Prostate gland (tissue), 2 donors: ENCODE measurements at regions not wholly inside any gene's neighbourhood (a gene's known extent, or its start where the extent isn't known, plus 50 kb on each side); places are given as distances from the start of the nearest gene placed in this dataset.

Experiments
- POLR2A ChIP-seq: fragments of 450-650 bp; IDR thresholded peaks from one replicate; pipeline ENCODE4 v1.6.1; 2016; ENCODE audit warnings: antibody characterized with exemption, mild to moderate bottlenecking
- POLR2AphosphoS5 ChIP-seq: sonication (generic); formaldehyde crosslinking; IDR thresholded peaks from one replicate; pipeline ENCODE4 v1.6.1; 2017; ENCODE audit warnings: antibody characterized with exemption
- TF ChIP-seq, protein P1 (sequence below), 4 experiments: fragments of 200-600 bp in 2 of 4; fragments of 450-650 bp in 2 of 4; sonication (generic) in 2 of 4; IDR thresholded peaks; 1 replicate in 3 of 4; 2 replicates in 1 of 4; pipeline ENCODE4 v1.5.1; 2016 to 2019; ENCODE audit warnings: antibody characterized with exemption in 4 of 4, mild to moderate bottlenecking in 2 of 4, moderate library complexity in 2 of 4

DNA sequence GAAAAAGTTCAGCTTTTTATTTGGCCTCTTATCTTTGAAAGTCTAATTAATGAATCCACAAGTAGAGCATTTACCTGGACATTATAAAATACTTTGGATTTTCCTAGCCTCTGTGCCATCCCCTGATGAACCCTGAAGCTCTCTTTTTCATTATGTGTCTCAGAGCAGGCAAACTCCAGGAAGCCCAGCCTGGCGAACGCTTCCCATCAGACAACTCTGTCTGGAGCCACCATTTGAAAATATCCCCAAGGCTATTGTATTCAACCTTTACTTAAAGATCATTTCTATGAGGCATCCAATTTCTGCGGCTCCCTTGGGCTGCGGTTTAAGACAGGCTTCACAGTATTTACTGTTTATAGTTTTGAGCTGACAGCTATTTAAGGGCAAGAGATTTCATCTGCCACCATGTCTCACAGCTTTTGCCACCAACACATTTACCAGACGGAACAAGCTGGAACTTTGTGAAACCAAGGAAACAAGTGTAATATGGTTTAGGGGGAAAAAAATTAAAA, 257.2 kb upstream of the GLI3 start:
- TF ChIP-seq POLR2A (no peak), POLR2AphosphoS5 (no peak)
- TF ChIP-seq, protein P1, sequence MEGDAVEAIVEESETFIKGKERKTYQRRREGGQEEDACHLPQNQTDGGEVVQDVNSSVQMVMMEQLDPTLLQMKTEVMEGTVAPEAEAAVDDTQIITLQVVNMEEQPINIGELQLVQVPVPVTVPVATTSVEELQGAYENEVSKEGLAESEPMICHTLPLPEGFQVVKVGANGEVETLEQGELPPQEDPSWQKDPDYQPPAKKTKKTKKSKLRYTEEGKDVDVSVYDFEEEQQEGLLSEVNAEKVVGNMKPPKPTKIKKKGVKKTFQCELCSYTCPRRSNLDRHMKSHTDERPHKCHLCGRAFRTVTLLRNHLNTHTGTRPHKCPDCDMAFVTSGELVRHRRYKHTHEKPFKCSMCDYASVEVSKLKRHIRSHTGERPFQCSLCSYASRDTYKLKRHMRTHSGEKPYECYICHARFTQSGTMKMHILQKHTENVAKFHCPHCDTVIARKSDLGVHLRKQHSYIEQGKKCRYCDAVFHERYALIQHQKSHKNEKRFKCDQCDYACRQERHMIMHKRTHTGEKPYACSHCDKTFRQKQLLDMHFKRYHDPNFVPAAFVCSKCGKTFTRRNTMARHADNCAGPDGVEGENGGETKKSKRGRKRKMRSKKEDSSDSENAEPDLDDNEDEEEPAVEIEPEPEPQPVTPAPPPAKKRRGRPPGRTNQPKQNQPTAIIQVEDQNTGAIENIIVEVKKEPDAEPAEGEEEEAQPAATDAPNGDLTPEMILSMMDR (IDR thresholded peaks at IDR 0.05) = no peak
